ENCODE measurements at regions not wholly inside any gene's neighbourhood (a gene's known extent, or its start where the extent isn't known, plus 50 kb on each side); places are given as distances from the start of the nearest gene placed in this dataset.

DNA sequence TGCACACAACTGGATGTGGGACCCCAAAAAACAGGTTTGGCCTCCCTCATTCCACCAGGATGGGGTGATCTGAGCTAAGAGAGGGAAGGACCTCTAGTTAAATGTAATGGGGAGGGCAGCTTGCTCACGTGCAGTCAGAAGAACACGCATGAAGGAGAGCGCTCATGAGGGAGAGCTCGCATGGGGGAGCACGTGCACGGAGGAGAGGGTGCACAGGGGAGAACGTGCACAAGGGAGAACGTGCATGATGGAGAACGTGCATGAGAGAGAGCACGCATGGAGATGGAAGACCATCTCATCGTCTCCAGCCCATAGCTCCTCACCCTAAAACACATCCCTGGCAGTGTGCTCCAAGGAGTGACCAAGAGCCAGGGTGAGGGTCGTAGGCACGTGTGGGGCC is 141.2 kb downstream of the RBFOX3 start:
- intact Hi-C loops (cut with micrococcal nuclease): loop anchor here (10.0 kb wide), 1 partner anchor 1895 kb away; no protein-coding TSS in a partner anchor
- H3K4me1 ChIP-seq (ENCODE audit: control insufficient read depth in 1 of 2, insufficient read depth in 2 of 2, low read length in 2 of 2): peaks cover 6 to 11% of the 10 kb centered on the region in 2 experiments; a peak in 3 of 4 replicates
- no peaks in the 10 kb centered on the region for H3K36me3 ChIP-seq (ENCODE audit: control insufficient read depth in 1 of 2, insufficient read depth in 2 of 2, low read length in 2 of 2)
- no peak overlapping the region for H3K4me2 ChIP-seq (ENCODE audit: low read length)
- no peaks in the 10 kb centered on the region for H3K79me2 ChIP-seq (ENCODE audit: insufficient read depth, low read length)
- no peaks in the 10 kb centered on the region for H4K20me1 ChIP-seq (ENCODE audit: insufficient read depth)
- H2AFZ ChIP-seq (ENCODE audit: low read depth, low read length, poor library complexity, severe bottlenecking): no peak overlapping the region
- DNase-seq (ENCODE audit: low read depth, low spot score) (no peak), ATAC-seq (no peak)
- ChIA-PET CTCF (no interaction called here), POLR2A (no interaction called here), RAD21 (ENCODE audit: low non-redundant PET in 1 of 2, low total read pairs in 2 of 2, uncharacterized antibody in 2 of 2, unreplicated experiment in 2 of 2) (no interaction called here)
- no peaks in the 10 kb centered on the region for H3K9me2 ChIP-seq (ENCODE audit: insufficient read depth)
- no peaks in the 10 kb centered on the region for H3K9me3 ChIP-seq (ENCODE audit: control insufficient read depth in 1 of 2, insufficient read depth in 1 of 2, low read depth in 1 of 2, low read length in 2 of 2)
- H3K27ac ChIP-seq (ENCODE audit: low read depth, low read length): no peak overlapping the region
- TF ChIP-seq POLR2A (IDR thresholded peaks at IDR 0.05; ENCODE audit: borderline replicate concordance, extremely low read depth, insufficient read depth, insufficient read length) (no peak), SIN3A (IDR thresholded peaks at IDR 0.05; ENCODE audit: low read depth) (no peak), SRF (IDR thresholded peaks at IDR 0.05; ENCODE audit: low read depth) (no peak), CEBPB (IDR thresholded peaks at IDR 0.05; ENCODE audit: low read depth) (no peak), TCF7L2 (IDR thresholded peaks at IDR 0.05; ENCODE audit: borderline replicate concordance, extremely low read depth, insufficient read depth, insufficient read length) (no peak), CBX3 (IDR thresholded peaks at IDR 0.05; ENCODE audit: low read depth) (no peak)
- TF ChIP-seq, protein P1, sequence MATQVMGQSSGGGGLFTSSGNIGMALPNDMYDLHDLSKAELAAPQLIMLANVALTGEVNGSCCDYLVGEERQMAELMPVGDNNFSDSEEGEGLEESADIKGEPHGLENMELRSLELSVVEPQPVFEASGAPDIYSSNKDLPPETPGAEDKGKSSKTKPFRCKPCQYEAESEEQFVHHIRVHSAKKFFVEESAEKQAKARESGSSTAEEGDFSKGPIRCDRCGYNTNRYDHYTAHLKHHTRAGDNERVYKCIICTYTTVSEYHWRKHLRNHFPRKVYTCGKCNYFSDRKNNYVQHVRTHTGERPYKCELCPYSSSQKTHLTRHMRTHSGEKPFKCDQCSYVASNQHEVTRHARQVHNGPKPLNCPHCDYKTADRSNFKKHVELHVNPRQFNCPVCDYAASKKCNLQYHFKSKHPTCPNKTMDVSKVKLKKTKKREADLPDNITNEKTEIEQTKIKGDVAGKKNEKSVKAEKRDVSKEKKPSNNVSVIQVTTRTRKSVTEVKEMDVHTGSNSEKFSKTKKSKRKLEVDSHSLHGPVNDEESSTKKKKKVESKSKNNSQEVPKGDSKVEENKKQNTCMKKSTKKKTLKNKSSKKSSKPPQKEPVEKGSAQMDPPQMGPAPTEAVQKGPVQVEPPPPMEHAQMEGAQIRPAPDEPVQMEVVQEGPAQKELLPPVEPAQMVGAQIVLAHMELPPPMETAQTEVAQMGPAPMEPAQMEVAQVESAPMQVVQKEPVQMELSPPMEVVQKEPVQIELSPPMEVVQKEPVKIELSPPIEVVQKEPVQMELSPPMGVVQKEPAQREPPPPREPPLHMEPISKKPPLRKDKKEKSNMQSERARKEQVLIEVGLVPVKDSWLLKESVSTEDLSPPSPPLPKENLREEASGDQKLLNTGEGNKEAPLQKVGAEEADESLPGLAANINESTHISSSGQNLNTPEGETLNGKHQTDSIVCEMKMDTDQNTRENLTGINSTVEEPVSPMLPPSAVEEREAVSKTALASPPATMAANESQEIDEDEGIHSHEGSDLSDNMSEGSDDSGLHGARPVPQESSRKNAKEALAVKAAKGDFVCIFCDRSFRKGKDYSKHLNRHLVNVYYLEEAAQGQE (IDR thresholded peaks at IDR 0.05; ENCODE audit: low read depth): no peak
- no peak overlapping the region for H3K4me3 ChIP-seq (replicated peaks in 1 of 2; ENCODE audit: low read depth in 1 of 2, low read length in 2 of 2)
- peaks cover 35% of the 10 kb centered on the region for H3K27me3 ChIP-seq (ENCODE audit: insufficient read depth, low read length)
- BruUV-seq (replicated peaks): no TSS peak
- H3K9ac ChIP-seq (ENCODE audit: low read length): no peak overlapping the region
